ENCODE measurements at regions not wholly inside any gene's neighbourhood (a gene's known extent, or its start where the extent isn't known, plus 50 kb on each side); places are given as distances from the start of the nearest gene placed in this dataset.
A peak's percentile ranks its signal among the peaks of the same experiment; 100 is the strongest.

- H3K4me3 ChIP-seq, result no peak overlapping the region
- no peak for DNase-seq (ENCODE audit: low spot score)
- H3K27me3 ChIP-seq, result no peaks in the 10 kb centered on the region
- H3K4me1 ChIP-seq, result no peaks in the 10 kb centered on the region
- peak overlapping the region in 1 of 2 donors; percentile 35 for H3K27ac ChIP-seq
- H3K36me3 ChIP-seq, result no peaks in the 10 kb centered on the region
- H3K9me3 ChIP-seq, result no peaks in the 10 kb centered on the region
- TF ChIP-seq CTCF (IDR thresholded peaks at IDR 0.05), result no peak
Observed at GRCh38 chr21:16910435-16911165, 602.2 kb upstream of the CXADR start.

GRCh38 chr21:16911166-16911607 is 601.7 kb upstream of the CXADR start:
- Histone ChIP-seq H3K4me1 (no peaks in the 10 kb centered on the region), H3K36me3 (no peaks in the 10 kb centered on the region), H3K27me3 (no peaks in the 10 kb centered on the region), H3K4me3 (no peak overlapping the region), H3K9me3 (no peaks in the 10 kb centered on the region), H3K27ac (peak overlapping the region in 1 of 2 donors; percentile 35)
- no peak for DNase-seq (ENCODE audit: low spot score)
- no peak for TF ChIP-seq CTCF (IDR thresholded peaks at IDR 0.05)

GRCh38 chr21:16912075-16912474 is 600.8 kb upstream of the CXADR start:
- no peak overlapping the region for H3K4me3 ChIP-seq
- H3K27ac ChIP-seq, result peak overlapping the region in 1 of 2 donors; percentile 35
- no peak for TF ChIP-seq CTCF (IDR thresholded peaks at IDR 0.05)
- no peaks in the 10 kb centered on the region for H3K27me3 ChIP-seq
- H3K9me3 ChIP-seq, result no peaks in the 10 kb centered on the region
- DNase-seq (ENCODE audit: low spot score), result no peak
- H3K36me3 ChIP-seq, result no peaks in the 10 kb centered on the region
- no peaks in the 10 kb centered on the region for H3K4me1 ChIP-seq

GRCh38 chr21:16913010-16913409 is 599.8 kb upstream of the CXADR start:
- H3K27ac ChIP-seq, result no peak overlapping the region
- TF ChIP-seq CTCF (IDR thresholded peaks at IDR 0.05), result no peak
- no peak overlapping the region for H3K4me3 ChIP-seq
- no peaks in the 10 kb centered on the region for H3K4me1 ChIP-seq
- no peak for DNase-seq (ENCODE audit: low spot score)
- no peaks in the 10 kb centered on the region for H3K9me3 ChIP-seq
- no peaks in the 10 kb centered on the region for H3K36me3 ChIP-seq
- no peaks in the 10 kb centered on the region for H3K27me3 ChIP-seq

- TF ChIP-seq CTCF (IDR thresholded peaks at IDR 0.05), result no peak
- Histone ChIP-seq H3K4me1 (no peaks in the 10 kb centered on the region), H3K27ac (no peak overlapping the region), H3K36me3 (no peaks in the 10 kb centered on the region), H3K27me3 (no peaks in the 10 kb centered on the region), H3K4me3 (no peak overlapping the region), H3K9me3 (no peaks in the 10 kb centered on the region)
- no peak for DNase-seq (ENCODE audit: low spot score)
Observed at GRCh38 chr21:16928439-16928838, 584.4 kb upstream of the CXADR start.

- no peak overlapping the region for H3K4me3 ChIP-seq
- no peak for DNase-seq (ENCODE audit: low spot score)
- no peak for TF ChIP-seq CTCF (IDR thresholded peaks at IDR 0.05)
Observed at GRCh38 chr21:16932314-16932713, 580.5 kb upstream of the CXADR start.

More at GRCh38 chr21:16932314-16932713, 580.5 kb upstream of the CXADR start:
- H3K36me3 ChIP-seq, result no peaks in the 10 kb centered on the region
- no peak overlapping the region for H3K27ac ChIP-seq
- H3K9me3 ChIP-seq, result no peaks in the 10 kb centered on the region
- no peaks in the 10 kb centered on the region for H3K27me3 ChIP-seq
- H3K4me1 ChIP-seq, result no peaks in the 10 kb centered on the region
